HG02571 (cell line): ENCODE measurements at regions not wholly inside any gene's neighbourhood (a gene's known extent, or its start where the extent isn't known, plus 50 kb on each side); places are given as distances from the start of the nearest gene placed in this dataset.
"Not testable (repeated sequence)": the region's sequence is repeated elsewhere in the genome, so short reads cannot be mapped to it uniquely, and the experiment has no call there.

Experiments
- ATAC-seq: cut with Tn5 transposase; IDR thresholded peaks from one replicate; pipeline ENCODE4 v1.9.1; 2021; ENCODE audit warnings: mild to moderate bottlenecking, moderate library complexity; ENCODE audit not compliant: unreplicated experiment

DNA sequence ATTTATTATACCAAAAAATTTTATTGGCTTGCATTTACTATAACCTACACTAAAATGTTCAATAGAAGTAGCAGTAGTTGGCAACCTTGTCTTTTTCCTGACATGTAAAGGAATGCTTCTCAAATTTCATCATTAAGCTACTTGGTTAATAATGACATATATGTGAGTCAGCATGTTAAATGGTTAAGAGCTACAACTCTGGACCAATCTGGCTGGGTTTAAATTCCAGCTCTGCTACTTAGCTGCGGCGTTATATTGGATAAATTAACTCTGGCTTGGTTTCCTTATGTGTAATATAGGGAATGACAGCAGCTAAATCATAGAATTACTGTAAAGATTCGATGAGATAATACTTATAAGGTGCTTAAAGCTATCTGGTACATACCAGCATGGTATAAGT is 53.7 kb upstream of the OTOGL start:
- no peak for ATAC-seq

DNA sequence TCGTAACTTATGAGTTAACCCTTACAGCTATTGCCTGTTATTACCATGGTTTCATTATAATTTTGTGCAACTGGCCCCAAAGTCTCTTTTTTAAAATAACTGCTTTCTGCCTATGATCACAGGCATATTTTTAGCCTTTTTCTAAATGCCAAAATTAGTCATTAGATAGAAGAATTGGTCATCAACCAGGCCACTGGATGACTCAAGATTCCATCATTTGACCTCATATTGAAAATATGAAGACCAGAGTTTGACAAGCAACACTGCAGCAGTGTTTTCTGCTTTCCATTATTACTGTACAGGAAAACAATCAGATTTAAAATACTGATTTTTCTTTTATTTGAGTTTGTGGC is 54.7 kb upstream of the OTOGL start:
- no peak for ATAC-seq

DNA sequence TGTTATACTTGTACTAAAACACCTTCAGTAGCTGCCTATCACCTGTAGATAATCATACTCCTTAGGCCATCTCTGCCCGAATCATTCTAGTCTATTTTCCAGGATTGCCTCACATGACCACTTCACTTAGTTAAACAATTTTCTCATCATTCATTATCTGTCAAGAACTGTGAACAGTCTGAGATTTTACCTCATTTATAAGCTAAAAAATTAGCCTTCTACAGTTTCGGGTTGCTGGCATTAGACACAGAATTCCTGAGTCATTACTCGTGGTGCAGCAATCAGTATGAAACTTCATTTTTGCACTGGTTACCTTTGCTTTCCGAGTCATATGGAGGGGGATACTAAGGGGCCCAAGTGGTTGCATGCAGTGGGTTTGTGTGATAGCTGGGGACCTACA is 57.6 kb upstream of the OTOGL start:
- ATAC-seq = no peak

DNA sequence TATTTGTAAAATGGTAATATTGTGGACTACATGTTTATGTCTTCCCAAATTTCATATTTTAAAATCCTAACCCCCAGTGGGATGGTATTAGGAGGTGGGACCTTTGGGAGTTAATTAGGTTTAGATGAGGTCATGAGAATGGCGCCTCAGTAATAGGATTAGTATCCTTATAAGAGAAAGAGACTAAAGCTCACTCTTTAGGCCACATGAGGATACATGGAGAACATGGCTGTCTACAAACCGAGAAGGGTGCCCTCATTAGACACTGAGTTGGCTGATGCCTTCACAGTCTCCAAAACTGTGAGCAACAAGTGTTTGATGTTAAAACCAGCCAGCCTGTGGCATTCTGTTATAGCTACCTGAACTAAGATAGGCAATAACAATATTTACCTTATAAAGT is 58.3 kb upstream of the OTOGL start:
- no peak for ATAC-seq

DNA sequence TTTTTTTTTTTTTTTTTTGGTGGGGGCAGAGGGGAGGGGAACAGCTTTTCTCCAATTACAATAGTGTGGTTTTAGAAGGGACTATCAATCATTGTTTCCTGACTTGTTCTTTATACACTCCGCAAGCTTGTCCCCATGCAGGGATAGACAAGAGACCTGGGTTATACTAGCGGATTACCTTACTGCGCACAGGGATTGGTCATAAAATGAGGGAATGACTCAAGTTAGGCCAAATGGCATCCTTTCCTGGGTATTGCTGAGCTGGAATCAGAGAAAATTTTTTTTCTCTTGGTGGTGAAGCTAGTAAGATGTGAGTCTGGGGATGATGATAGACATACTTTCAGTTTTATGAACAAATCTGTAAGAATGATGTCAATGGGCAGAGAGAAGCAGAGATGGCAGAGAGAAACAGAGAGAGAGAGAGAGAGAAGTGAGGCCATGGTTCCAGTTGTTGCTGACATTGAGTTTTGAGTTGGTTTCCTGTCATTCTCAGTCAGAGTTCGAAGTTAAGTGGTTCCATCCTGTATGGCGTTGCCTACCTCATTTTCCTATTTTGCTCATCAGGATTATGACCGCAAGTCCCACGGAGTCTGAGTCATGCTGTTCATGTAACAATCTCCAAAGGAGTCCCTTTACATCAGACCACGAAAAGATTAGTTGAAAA is 59.1 kb upstream of the OTOGL start:
- no peak for ATAC-seq

DNA sequence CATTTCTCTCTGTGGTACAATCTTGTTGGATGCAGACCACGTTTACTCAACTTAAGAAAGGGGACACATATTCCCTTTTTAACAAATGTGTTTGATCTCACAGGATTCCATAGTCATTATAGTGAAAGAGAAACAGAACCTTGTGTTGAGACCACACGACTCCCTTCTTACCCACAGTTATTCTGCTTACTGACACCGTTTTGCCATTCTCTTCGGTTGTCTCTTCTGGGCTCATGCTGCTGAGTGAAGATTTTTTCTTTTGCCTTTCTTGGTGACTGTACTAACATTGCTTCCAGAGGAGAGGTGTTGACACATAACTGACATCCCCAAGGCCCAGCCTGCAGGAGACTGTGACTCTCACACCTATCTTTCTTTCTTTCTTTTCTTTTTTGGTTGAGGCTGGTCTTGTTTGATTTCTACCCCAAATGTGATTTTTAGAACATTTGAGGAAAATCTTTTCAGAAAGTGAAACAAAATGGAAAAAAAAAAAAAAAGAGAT is 61.2 kb upstream of the OTOGL start:
- no peak for ATAC-seq

DNA sequence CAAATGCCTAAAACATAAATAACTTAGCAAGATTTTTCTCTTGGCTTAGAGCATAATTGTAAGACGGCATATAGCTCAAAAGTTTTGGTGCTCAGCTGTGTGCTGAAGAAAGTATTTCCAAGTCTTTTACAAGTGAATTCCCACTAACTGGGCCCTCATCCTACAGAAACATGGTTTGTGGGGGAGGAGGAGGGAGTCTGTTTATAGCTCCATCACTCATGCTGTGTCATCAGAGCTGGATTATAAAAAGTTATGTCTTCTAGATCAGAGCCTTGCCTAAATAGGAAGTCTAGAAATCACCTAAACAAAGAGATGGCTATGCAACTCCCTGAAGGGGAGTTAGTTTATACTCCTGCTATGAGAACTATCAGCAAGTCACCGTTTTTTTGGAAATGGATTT is 65.9 kb upstream of the OTOGL start:
- no peak for ATAC-seq

DNA sequence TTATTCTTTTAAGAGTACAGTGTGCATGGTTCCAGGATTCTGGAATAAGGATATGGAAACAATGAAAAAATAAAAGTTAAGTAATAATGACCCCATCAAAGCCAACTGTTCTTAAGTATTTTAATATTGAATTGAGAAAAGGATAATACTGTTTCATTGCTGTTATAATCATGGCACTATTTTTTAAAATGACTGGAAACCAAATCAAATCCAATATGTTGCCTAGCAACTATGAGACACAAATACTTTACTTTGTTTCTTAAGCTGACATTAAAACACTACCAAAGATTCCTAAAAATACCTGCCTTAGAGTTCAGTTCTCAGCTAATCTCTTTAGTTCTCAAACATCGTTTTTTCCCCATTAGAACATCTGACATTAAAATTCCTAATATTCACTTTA is 66.4 kb upstream of the OTOGL start:
- no peak for ATAC-seq

DNA sequence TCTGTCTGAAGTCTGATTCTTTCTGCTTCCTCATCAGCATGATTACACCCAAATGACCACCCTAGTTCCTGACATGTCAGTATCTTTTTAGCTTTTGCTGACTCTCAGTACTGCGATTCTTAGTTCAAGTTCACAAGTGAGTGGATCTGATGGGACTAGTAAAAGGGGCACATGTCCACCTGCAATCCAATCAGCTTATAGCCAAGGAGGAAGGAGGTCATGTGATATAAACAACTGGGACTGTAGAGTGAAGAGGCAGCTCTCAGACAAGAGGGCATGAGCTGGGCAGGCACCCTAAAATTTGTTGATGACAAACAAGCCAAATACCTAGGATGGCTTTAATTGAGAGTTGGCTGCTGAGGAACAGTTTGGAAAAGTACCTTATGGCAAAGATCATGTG is 68.1 kb upstream of the OTOGL start:
- ATAC-seq = no peak

DNA sequence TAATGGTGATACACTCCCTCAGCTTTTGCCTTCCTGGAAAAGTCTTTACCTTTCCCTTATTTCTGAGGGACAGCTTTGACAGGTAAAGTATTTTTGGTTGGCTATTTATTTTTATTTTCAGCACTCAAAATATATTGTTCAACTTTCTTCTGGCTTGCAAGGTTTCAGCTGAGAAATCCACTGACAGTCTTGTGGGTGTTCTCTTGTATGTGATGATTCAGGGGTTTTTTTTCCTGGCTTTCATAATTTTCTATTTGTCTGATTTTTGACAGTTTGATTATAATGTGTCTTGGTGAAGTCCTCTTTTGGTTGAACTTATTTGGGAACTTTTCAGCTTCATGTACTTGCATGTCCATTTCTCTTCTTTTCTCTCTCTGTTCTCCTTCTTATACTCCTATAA is 73.7 kb upstream of the OTOGL start:
- ATAC-seq = no peak

DNA sequence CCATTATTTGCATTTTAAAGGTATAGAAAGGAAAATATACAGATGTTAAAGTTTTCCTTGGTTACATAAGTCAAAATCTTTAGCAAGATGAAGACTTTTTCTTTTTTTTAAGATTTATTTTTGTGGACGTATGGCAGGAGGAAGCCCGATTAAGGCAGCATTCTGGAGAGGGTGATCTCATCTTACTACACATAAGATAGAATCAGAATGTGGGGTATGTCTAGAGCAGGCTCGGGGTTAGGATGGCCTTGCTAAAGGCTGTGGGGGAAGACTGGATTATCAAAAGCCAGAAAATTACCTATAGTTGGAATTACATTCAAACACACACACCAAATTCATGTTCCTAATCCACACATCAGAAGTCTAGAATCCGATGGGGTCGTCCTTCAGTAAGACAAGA is 79.6 kb upstream of the OTOGL start:
- no peak for ATAC-seq

DNA sequence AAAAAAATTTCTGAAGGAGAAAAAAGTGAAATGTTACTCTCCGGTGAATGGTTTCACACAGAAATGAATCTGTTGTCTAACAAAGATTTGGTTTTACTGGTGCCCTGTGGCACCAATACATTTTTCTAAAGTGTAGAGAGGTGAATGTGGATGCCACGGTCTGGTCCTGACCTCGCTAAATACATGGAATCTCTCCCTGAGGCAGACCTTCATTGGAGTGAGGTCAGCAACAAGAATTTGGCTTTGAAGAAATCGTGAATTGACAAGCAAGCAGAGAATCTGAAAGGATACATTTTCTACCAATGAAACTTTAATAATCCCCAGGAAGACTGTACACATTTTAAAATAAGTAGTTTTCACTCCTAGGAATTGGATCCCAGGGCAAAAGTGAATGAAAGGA is 81.2 kb upstream of the OTOGL start:
- no peak for ATAC-seq

DNA sequence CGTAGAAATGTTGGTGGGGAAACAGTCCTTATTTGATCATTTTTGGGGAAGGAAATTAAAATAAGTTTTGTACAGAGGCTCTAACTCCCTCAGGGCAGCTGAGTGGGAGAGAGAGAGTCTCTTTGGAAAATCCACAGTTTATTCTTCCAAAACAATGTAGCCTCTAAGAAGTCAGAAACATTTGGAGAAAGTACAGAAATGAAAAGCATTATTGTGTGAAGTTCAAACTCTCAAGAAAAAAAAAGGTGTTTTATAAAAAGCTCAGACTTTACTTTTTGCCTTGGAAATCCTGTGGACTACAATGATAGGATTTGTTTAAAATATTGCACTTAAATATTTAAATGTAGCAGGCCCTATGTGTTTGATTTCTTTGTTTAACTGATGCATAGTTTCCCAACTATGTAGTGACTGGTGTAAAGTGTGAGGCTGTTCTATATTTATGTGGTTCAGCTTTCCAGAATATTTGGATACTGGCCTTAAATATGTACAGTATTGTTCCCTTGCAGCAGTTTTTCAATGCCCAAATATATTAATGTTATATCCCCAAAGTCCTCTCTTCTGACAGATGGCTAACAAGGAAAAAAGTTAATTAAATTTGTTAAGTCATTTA is 82.0 kb upstream of the OTOGL start:
- ATAC-seq = no peak

DNA sequence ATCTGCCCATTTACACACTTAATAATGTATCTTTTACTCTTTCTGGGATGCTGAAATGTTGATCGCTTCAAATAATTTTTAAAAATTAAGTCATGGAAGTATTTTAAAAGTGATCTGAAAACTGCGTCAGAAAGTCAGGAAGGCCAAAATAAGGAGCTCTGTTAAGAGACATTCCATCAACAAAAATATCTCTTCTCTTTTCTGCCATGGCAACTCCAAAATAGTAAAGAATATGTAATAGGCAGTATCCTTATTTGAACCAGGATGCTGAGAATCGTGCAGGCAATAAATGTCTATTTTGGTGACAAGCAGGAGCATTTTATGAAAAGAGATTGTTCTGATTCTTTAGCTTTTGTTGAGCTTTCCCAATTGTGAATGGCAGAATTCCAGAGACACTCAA is 81.8 kb upstream of the PPP1R12A start:
- no peak for ATAC-seq

DNA sequence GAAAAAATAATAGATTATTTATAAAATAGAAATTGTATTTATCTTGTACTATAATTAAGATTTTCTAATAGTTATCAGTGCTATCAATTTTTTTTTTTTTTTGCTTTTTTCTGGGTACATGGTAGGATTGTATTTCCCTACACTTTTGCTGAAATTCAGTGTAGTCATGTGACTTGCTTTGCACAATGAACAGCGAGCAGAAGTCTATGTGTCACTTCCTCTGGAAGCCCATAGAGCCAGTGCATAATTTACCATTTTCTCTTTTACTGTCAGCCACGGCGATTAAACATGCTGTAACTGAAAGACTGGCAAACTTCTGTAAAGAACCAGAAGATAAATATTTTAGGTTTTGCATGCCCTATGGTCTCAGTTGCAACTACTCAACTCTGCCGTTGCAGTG is 80.8 kb upstream of the PPP1R12A start:
- ATAC-seq = no peak

DNA sequence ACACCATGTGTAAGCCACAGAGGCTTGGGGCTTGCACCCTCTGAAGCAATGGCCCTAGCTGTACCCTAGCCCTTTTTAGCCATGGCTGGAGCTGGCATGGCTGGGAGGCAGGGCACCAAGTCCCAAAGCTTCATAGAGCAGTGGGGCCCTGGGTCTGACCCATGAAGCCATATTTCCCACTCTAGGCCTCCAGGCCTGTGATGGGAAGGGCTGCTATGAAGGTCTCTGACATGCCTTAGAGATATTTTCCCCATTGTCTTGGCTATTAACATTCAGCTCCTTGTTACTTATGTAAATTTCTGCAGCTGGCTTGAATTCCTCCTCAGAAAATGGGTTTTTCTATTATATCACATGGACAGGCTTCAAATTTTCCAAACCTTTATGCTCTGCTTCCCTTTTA is 68.8 kb upstream of the PPP1R12A start:
- not testable (repeated sequence) for ATAC-seq

DNA sequence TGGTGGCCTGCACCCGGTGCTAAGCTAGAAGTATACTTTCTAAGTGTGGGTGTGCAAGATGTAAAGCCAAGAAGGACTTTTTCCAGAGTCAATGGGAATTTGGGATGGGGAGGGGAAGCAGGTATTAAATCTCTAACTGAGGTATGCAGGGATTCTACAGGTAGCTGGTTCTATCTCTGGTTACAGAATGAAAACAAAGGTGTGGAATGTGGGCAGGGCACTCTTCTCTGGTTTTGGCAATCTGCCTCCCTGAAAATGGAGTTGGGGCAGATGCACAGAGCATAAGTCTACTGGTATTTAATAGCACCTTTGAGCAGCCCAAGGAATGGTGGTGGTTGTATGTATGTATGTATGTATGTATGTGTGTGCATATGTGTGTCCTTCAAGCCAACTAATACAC is 66.7 kb upstream of the PPP1R12A start:
- no peak for ATAC-seq

DNA sequence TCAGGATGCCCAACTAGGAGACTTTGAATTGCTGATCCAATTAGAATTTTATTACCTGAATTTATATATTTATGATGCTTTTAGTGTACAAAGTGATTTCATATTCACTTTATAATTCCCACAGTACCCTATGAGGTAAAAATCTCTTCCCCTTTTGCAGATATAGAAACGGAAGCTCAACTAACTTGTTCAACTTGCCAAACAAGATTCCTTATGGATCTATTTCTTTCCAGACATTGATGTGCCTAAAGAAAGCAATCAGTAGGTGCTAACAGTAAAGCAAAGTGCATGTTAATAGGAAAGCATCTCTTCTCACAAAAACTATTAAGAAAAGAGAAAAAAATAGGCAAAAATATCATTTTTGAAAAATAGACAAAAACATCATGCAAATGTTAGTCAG is 65.9 kb upstream of the PPP1R12A start:
- no peak for ATAC-seq

DNA sequence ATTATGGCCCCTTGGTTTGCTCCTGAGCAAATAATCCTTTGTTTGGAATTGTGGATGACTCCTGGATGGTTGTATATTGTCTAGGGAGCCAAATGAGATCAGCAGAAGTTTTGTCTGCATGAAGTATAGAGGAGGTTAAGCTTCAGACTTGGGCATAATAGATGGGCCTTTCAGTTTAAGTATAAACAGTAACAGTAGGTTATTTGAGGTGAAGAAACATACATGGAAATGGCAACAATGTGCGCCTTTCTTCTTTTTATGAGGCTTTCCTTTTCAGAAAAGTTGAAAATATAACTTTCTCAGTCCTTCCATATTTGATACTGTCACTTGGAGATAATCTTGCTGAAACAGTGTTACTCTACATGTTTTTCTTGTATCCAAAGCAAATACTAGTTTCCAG is 63.7 kb upstream of the PPP1R12A start:
- no peak for ATAC-seq

DNA sequence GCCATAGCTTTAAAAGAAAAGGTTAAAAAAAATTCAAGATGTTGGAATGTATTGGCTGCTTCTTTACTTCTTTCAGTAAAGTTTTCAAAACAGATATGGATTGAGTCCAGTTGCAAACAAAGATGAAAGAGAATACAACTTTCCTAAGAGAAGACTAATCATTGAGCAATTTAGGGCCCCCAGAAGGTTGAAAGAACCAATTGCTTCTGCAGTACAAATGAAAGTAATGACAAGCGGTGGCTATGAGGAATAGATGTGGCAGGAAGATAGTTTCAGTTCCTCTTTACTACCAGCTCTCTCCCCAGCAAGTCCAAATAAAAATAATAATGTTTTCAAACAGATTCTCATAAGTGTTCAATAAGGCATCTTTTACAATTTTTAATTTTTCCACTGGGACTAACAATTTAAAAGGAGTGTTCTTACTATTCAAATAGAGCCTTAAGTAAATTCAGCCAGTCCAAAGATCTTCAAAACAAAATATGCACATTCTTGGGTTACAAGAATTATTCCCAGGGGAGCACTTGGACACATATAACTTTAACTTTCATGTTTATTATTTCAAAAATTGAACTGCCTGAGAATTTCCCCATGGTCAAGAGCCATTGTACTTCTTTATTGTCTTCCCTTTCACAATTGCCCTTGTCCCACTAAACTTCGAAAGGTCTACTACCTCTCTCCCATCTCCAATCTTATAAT is 62.3 kb upstream of the PPP1R12A start:
- peak; percentile 98 for ATAC-seq

DNA sequence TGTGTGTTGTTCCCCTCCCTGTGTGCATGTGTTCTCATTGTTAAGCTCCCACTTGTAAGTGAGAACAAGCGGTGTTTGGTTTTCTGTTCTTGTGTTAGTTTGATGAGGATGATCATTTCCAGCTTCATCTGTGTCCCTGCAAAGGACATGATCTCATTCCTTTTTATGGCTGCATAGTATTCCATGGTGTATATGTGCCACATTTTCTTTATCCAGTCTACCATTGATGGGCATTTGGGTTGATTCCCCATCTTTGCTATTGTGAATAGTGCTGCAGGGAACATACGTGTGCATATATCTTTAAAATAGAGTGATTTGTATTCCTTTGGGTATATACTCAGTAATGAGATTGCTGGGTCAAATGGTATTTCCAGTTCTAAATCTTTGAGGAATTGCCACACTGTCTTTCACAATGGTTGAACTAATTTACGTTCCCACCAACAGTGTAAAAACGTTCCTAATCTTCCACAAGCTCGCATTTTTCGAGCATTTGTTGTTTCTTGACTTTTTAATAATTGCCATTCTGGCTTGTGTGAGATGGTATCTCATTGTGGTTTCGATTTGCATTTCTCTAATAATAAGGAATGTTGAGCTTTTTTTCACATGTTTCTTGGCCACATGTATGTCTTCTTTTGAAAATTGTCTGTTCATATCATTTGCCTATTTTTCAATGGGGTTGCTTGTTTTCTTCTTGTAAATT is 60.6 kb upstream of the PPP1R12A start:
- ATAC-seq = not testable (repeated sequence)
